ENCODE measurements at regions not wholly inside any gene's neighbourhood (a gene's known extent, or its start where the extent isn't known, plus 50 kb on each side); places are given as distances from the start of the nearest gene placed in this dataset.

- DNase-seq (ENCODE audit: low read depth), result no peak
- no peak for TF ChIP-seq CTCF (IDR thresholded peaks at IDR 0.05; ENCODE audit: insufficient read depth, low read depth, low read length, missing control alignments)
- H3K4me3 ChIP-seq (ENCODE audit: low read length), result no peak overlapping the region
Observed at GRCh38 chr22:48244388-48245195, 1482.1 kb downstream of the TBC1D22A start.

- DNase-seq (ENCODE audit: low read depth), result no peak
- no peak overlapping the region for H3K4me3 ChIP-seq (ENCODE audit: low read length)
- no peak for TF ChIP-seq CTCF (IDR thresholded peaks at IDR 0.05; ENCODE audit: insufficient read depth, low read depth, low read length, missing control alignments)
Observed at GRCh38 chr22:48242461-48242864, 1480.0 kb downstream of the TBC1D22A start.

GRCh38 chr22:48241658-48242057 is 1479.2 kb downstream of the TBC1D22A start:
- TF ChIP-seq CTCF (IDR thresholded peaks at IDR 0.05; ENCODE audit: insufficient read depth, low read depth, low read length, missing control alignments), result no peak
- H3K4me3 ChIP-seq (ENCODE audit: low read length), result no peak overlapping the region
- no peak for DNase-seq (ENCODE audit: low read depth)

GRCh38 chr22:48240935-48241230 is 1478.4 kb downstream of the TBC1D22A start:
- no peak for DNase-seq (ENCODE audit: low read depth)
- H3K4me3 ChIP-seq (ENCODE audit: low read length), result no peak overlapping the region
- no peak for TF ChIP-seq CTCF (IDR thresholded peaks at IDR 0.05; ENCODE audit: insufficient read depth, low read depth, low read length, missing control alignments)

GRCh38 chr22:48240148-48240934 is 1477.9 kb downstream of the TBC1D22A start:
- no peak for DNase-seq (ENCODE audit: low read depth)
- no peak for TF ChIP-seq CTCF (IDR thresholded peaks at IDR 0.05; ENCODE audit: insufficient read depth, low read depth, low read length, missing control alignments)
- no peak overlapping the region for H3K4me3 ChIP-seq (ENCODE audit: low read length)

- TF ChIP-seq CTCF (IDR thresholded peaks at IDR 0.05; ENCODE audit: insufficient read depth, low read depth, low read length, missing control alignments), result no peak
- no peak for DNase-seq (ENCODE audit: low read depth)
- H3K4me3 ChIP-seq (ENCODE audit: low read length), result no peak overlapping the region
Observed at GRCh38 chr22:48239461-48240147, 1477.2 kb downstream of the TBC1D22A start.

Measured in epithelial cell of esophagus (primary cell).